IMR-90 (cell line): ENCODE measurements at regions not wholly inside any gene's neighbourhood (a gene's known extent, or its start where the extent isn't known, plus 50 kb on each side); places are given as distances from the start of the nearest gene placed in this dataset.

Experiments
- ATAC-seq: fragments of 200-7000 bp; cut with Tn5 transposase; 2 replicates; pipeline ENCODE4 v1.9.1; 2020; ENCODE audit warnings: low read depth, mild to moderate bottlenecking, moderate library complexity
- BruUV-seq: library from RNA; stranded (reverse); fragments of 400-500 nt; replicated peaks from 2 replicates; lab custom pipeline; 2021; lab: Mats Ljungman, UMichigan
- CTCF ChIA-PET: fragments of 300-600 bp; formaldehyde crosslinking; extraction: SDS; loops from one replicate; lab custom pipeline; 2021; ENCODE audit warnings: antibody characterized with exemption; lab: Yijun Ruan, JAX
- POLR2A ChIA-PET: fragments of 300-600 bp; sonication (Branson Sonifier 250); formaldehyde crosslinking; loops from one replicate; lab custom pipeline; 2022; ENCODE audit warnings: antibody characterized with exemption; ENCODE audit not compliant: unreplicated experiment; lab: Charles Lee
- DNase-seq: peaks from one replicate; pipeline ENCODE4 v3.0.0; 2013
- H2AFZ ChIP-seq: replicated peaks from 2 replicates; pipeline ENCODE3; 2013; ENCODE audit warnings: low read length, mild to moderate bottlenecking; ENCODE audit not compliant: poor library complexity
- H2AK5ac ChIP-seq: 2 replicates; pipeline ENCODE4 v1.6.1; 2013; ENCODE audit warnings: low read depth, low read length, inconsistent platforms
- H2AK9ac ChIP-seq: replicated peaks from 2 replicates; pipeline ENCODE3; 2013; ENCODE audit warnings: mild to moderate bottlenecking, low read depth, low read length, moderate library complexity; ENCODE audit not compliant: poor library complexity
- H2BK120ac ChIP-seq: 2 replicates; pipeline ENCODE4 v1.6.1; 2013; ENCODE audit warnings: low read depth, low read length, inconsistent platforms
- H2BK15ac ChIP-seq: 3 replicates; pipeline ENCODE4 v1.6.1; 2013; ENCODE audit warnings: low read depth, low read length, inconsistent platforms
- H2BK20ac ChIP-seq: 2 replicates; pipeline ENCODE4 v1.6.1; 2013; ENCODE audit warnings: low read depth, mild to moderate bottlenecking, inconsistent platforms, low read length, moderate library complexity
- H2BK5ac ChIP-seq: 2 replicates; pipeline ENCODE4 v1.6.1; 2013; ENCODE audit warnings: mild to moderate bottlenecking, low read depth, low read length, inconsistent platforms; ENCODE audit not compliant: poor library complexity, severe bottlenecking
- H3K14ac ChIP-seq: replicated peaks from 2 replicates; pipeline ENCODE4 v1.6.1; 2013; ENCODE audit warnings: low read depth, low read length, inconsistent platforms
- H3K18ac ChIP-seq: 2 replicates; pipeline ENCODE4 v1.6.1; 2013; ENCODE audit warnings: low read depth, low read length, control low read depth
- H3K23ac ChIP-seq: 2 replicates; pipeline ENCODE4 v1.6.1; 2013; ENCODE audit warnings: low read depth, low read length, inconsistent platforms
- H3K27ac ChIP-seq: 2 replicates; pipeline ENCODE4 v1.5.1; 2013; ENCODE audit warnings: mild to moderate bottlenecking, control low read depth, low read length; ENCODE audit not compliant: insufficient read depth
- H3K27me3 ChIP-seq: 2 replicates; pipeline ENCODE4 v1.6.1; 2013; ENCODE audit warnings: low read length; ENCODE audit not compliant: control insufficient read depth, insufficient read depth
- H3K36me3 ChIP-seq: 2 replicates; pipeline ENCODE4 v1.6.1; 2013; ENCODE audit warnings: low read length, mixed read lengths; ENCODE audit not compliant: control insufficient read depth, insufficient read depth
- H3K4ac ChIP-seq: 2 replicates; pipeline ENCODE4 v1.6.1; 2013; ENCODE audit warnings: low read depth, low read length, inconsistent platforms
- H3K4me1 ChIP-seq: 2 replicates; pipeline ENCODE4 v1.6.1; 2013; ENCODE audit warnings: low read length, mixed read lengths; ENCODE audit not compliant: control insufficient read depth, insufficient read depth
- H3K4me2 ChIP-seq: 2 replicates; pipeline ENCODE4 v1.6.1; 2013; ENCODE audit warnings: low read depth, mild to moderate bottlenecking, control low read depth, low read length, moderate library complexity
- H3K4me3 ChIP-seq: 2 replicates; pipeline ENCODE4 v1.5.1; 2013; ENCODE audit warnings: low read depth, mild to moderate bottlenecking, control low read depth, low read length, moderate library complexity; ENCODE audit not compliant: insufficient read depth
- H3K56ac ChIP-seq: 2 replicates; pipeline ENCODE4 v1.6.1; 2013; ENCODE audit warnings: low read length, inconsistent platforms; ENCODE audit not compliant: insufficient read depth; ENCODE audit errors: extremely low read depth
- H3K79me1 ChIP-seq, 2 experiments: 2 replicates each; pipeline ENCODE4 v1.6.1; 2013; ENCODE audit warnings: low read length in 2 of 2, inconsistent platforms in 1 of 2, low read depth in 1 of 2
- H3K9ac ChIP-seq: 2 replicates; pipeline ENCODE4 v1.6.1; 2013; ENCODE audit warnings: low read depth, low read length, control low read depth
- H3K9me1 ChIP-seq: 2 replicates; pipeline ENCODE4 v1.6.1; 2013; ENCODE audit warnings: low read length, inconsistent platforms; ENCODE audit not compliant: insufficient read depth
- H3K9me3 ChIP-seq: 2 replicates; pipeline ENCODE4 v1.6.1; 2013; ENCODE audit warnings: low read length; ENCODE audit not compliant: control insufficient read depth, insufficient read depth
- H4K20me1 ChIP-seq: 2 replicates; pipeline ENCODE4 v1.6.1; 2013; ENCODE audit warnings: low read length, inconsistent platforms; ENCODE audit not compliant: insufficient read depth
- H4K5ac ChIP-seq: 2 replicates; pipeline ENCODE4 v1.6.1; 2013; ENCODE audit warnings: mild to moderate bottlenecking, low read depth, low read length, control low read depth
- H4K8ac ChIP-seq, 2 experiments: 2 replicates each; pipeline ENCODE4 v1.6.1; 2013; ENCODE audit warnings: low read depth in 2 of 2, low read length in 2 of 2, control low read depth in 1 of 2, inconsistent platforms in 1 of 2
- H4K91ac ChIP-seq: 2 replicates; pipeline ENCODE4 v1.6.1; 2013; ENCODE audit warnings: low read depth, low read length, inconsistent platforms; ENCODE audit not compliant: insufficient read depth
- CEBPB ChIP-seq: IDR thresholded peaks from 2 replicates; pipeline ENCODE4 v1.6.1; 2012; ENCODE audit warnings: low read depth, low read length, improper control_type of control experiment
- CTCF ChIP-seq: conservative IDR thresholded peaks from 2 replicates; pipeline ENCODE4 v1.5.1; 2012; ENCODE audit warnings: mild to moderate bottlenecking, low read depth, low read length, improper control_type of control experiment
- MXI1 ChIP-seq: IDR thresholded peaks from 2 replicates; pipeline ENCODE4 v1.6.1; 2012; ENCODE audit warnings: low read depth, mild to moderate bottlenecking, low read length, moderate library complexity, borderline replicate concordance
- RAD21 ChIP-seq: IDR thresholded peaks from 2 replicates; pipeline ENCODE4 v1.6.1; 2012; ENCODE audit warnings: low read length, improper control_type of control experiment
- WGBS, 2 experiments: methylation state at CpG; one replicate each; pipeline versions ENCODE4 v1.1.5 to v1.1.7; 2013; ENCODE audit warnings: missing lambda C conversion rate in 2 of 2; ENCODE audit not compliant: insufficient read length in 1 of 2; ENCODE audit errors: extremely low coverage in 2 of 2; 5-methylcytosine and 5-hydroxymethylcytosine counted together
- dilution Hi-C: fragments of 300-500 bp; cut with HindIII; formaldehyde crosslinking; loops from one replicate; pipeline ENCODE4 v1.14.3; 2018; ENCODE audit warnings: low sequenced_read_pairs; ENCODE audit not compliant: unreplicated experiment
- in situ Hi-C: fragments of 300-500 bp; cut with MboI; formaldehyde crosslinking; loops from 3 replicates; pipeline ENCODE4 v1.14.3; 2019; ENCODE audit warnings: low sequenced_read_pairs, inconsistent platforms, mixed read lengths
- intact Hi-C: fragments of 100-400 bp; cut with micrococcal nuclease; formaldehyde crosslinking; loops from 2 replicates; pipeline ENCODE4 v1.10.0; 2022

GRCh38 chr1:88457197-88457596 lies 226.9 kb upstream of the PKN2 start:
- dilution Hi-C loops (no loop called here), intact Hi-C loops (no loop called here), in situ Hi-C loops (no loop called here)
- H3K27me3 ChIP-seq: no peaks in the 10 kb centered on the region; the same call in 1 of the 2 replicates
- no peak overlapping the region for H2AFZ ChIP-seq
- ChIA-PET POLR2A (no interaction called here), CTCF (no interaction called here)
- no peak overlapping the region for H3K4me3 ChIP-seq
- 86 to 100% methylated on average over 1 to 3 of the region's 5 CpGs for WGBS, 2 experiments
- H3K4me1 ChIP-seq: no peaks in the 10 kb centered on the region
- no peak for TF ChIP-seq CEBPB
- no peak for TF ChIP-seq MXI1
- no peak for TF ChIP-seq CTCF
- TF ChIP-seq RAD21: no peak
- peaks cover 5% of the 10 kb centered on the region; the same call in 1 of the 2 replicates for H3K9me1 ChIP-seq
- H3K36me3 ChIP-seq: no peaks in the 10 kb centered on the region
- no peak overlapping the region for H3K23ac ChIP-seq
- DNase-seq: no peak
- H3K14ac ChIP-seq: no peak overlapping the region
- no peak overlapping the region for H3K18ac ChIP-seq
- no peaks in the 10 kb centered on the region for H3K79me1 ChIP-seq
- H4K5ac ChIP-seq: no peak overlapping the region
- no peak overlapping the region for H2BK20ac ChIP-seq
- H4K8ac ChIP-seq: no peak overlapping the region
- BruUV-seq: no TSS peak
- no peak overlapping the region for H2BK15ac ChIP-seq
- H3K9me3 ChIP-seq: no peaks in the 10 kb centered on the region
- H3K4ac ChIP-seq: no peak overlapping the region
- no peak overlapping the region for H2AK9ac ChIP-seq
- no peak overlapping the region for H3K56ac ChIP-seq
- ATAC-seq: no peak
- no peaks in the 10 kb centered on the region for H4K20me1 ChIP-seq
- H3K9ac ChIP-seq: no peak overlapping the region
- H4K91ac ChIP-seq: no peak overlapping the region
- no peak overlapping the region for H3K27ac ChIP-seq
- no peak overlapping the region for H2AK5ac ChIP-seq
- no peak overlapping the region for H3K4me2 ChIP-seq
- H2BK5ac ChIP-seq: peak overlapping the region; percentile 94
- H2BK120ac ChIP-seq: no peak overlapping the region
